ENCODE measurements at regions not wholly inside any gene's neighbourhood (a gene's known extent, or its start where the extent isn't known, plus 50 kb on each side); places are given as distances from the start of the nearest gene placed in this dataset.

GRCh38 chr12:34347367-34347766 lies 325.1 kb downstream of the ALG10 start:
- no peak for TF ChIP-seq POLR2A (IDR thresholded peaks at IDR 0.05; ENCODE audit: low read depth, low read length)
- TF ChIP-seq EZH2 (IDR thresholded peaks at IDR 0.05; ENCODE audit: borderline replicate concordance, low read depth, low read length, severe bottlenecking), result no peak
- POLR2A ChIA-PET, result no interaction called here
- H3K4me3 ChIP-seq (replicated peaks in 1 of 3; ENCODE audit: insufficient read depth in 1 of 3, low read depth in 1 of 3, low read length in 3 of 3), result no peak overlapping the region

GRCh38 chr12:34348064-34348463 lies 325.8 kb downstream of the ALG10 start:
- intact Hi-C loops (cut with micrococcal nuclease) (no loop called here), dilution Hi-C loops (cut with MboI; ENCODE audit: extremely low pct_ligation_motif_present, low sequenced_read_pairs) (no loop called here)
- H3K9ac ChIP-seq (replicated peaks; ENCODE audit: extremely low read depth, insufficient read depth, low read length), result no peak overlapping the region
- H2AFZ ChIP-seq (ENCODE audit: low read depth, low read length), result no peak overlapping the region
- H3K4me3 ChIP-seq (replicated peaks in 1 of 3; ENCODE audit: insufficient read depth in 1 of 3, low read depth in 1 of 3, low read length in 3 of 3), result no peak overlapping the region
- FAIRE-seq (no peak), DNase-seq (ENCODE audit: low read depth, low spot score) (no peak)
- no peaks in the 10 kb centered on the region for H4K20me1 ChIP-seq (replicated peaks; ENCODE audit: control insufficient read depth, extremely low read depth, insufficient read depth, low read length)
- H3K36me3 ChIP-seq (ENCODE audit: control insufficient read depth in 2 of 2, extremely low read depth in 1 of 2, insufficient read depth in 2 of 2, low read length in 2 of 2), result no peaks in the 10 kb centered on the region
- H3K9me1 ChIP-seq (replicated peaks; ENCODE audit: control insufficient read depth, extremely low read depth, insufficient read depth, low read length), result no peaks in the 10 kb centered on the region
- TF ChIP-seq GATA2 (IDR thresholded peaks at IDR 0.05; ENCODE audit: insufficient read depth, insufficient read length, low read depth, low read length) (no peak), POLR2AphosphoS5 (IDR thresholded peaks at IDR 0.05; ENCODE audit: insufficient read depth, low read depth, low read length) (no peak), FOS (IDR thresholded peaks at IDR 0.05; ENCODE audit: borderline replicate concordance, insufficient read depth, low read length) (no peak), CTCF (IDR thresholded peaks at IDR 0.05; ENCODE audit: extremely low read depth in 1 of 2, insufficient read depth in 1 of 2, low read depth in 1 of 2, low read length in 2 of 2) (no peak), EZH2 (IDR thresholded peaks at IDR 0.05; ENCODE audit: borderline replicate concordance, low read depth, low read length, severe bottlenecking) (no peak), JUN (IDR thresholded peaks at IDR 0.05; ENCODE audit: borderline replicate concordance, insufficient read depth, insufficient read length, low read depth) (no peak), MYC (IDR thresholded peaks at IDR 0.05; ENCODE audit: low read depth, low read length) (no peak), POLR2A (IDR thresholded peaks at IDR 0.05; ENCODE audit: low read depth, low read length) (no peak)
- TF ChIP-seq, protein P1, sequence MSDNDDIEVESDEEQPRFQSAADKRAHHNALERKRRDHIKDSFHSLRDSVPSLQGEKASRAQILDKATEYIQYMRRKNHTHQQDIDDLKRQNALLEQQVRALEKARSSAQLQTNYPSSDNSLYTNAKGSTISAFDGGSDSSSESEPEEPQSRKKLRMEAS (IDR thresholded peaks at IDR 0.05; ENCODE audit: insufficient read depth, insufficient read length), result no peak
- no TSS peak for BruUV-seq (replicated peaks)
- no peaks in the 10 kb centered on the region for H3K27me3 ChIP-seq (ENCODE audit: control insufficient read depth in 2 of 2, insufficient read depth in 2 of 2, low read length in 2 of 2)
- H3K79me2 ChIP-seq (ENCODE audit: control insufficient read depth, insufficient read depth, low read length), result no peaks in the 10 kb centered on the region
- no peak overlapping the region for H3K27ac ChIP-seq (ENCODE audit: insufficient read depth, low read depth, low read length)
- ChIA-PET POLR2A (no interaction called here), CTCF (no interaction called here)
- H3K4me2 ChIP-seq (ENCODE audit: insufficient read depth, low read length), result no peak overlapping the region
- no peaks in the 10 kb centered on the region for H3K9me3 ChIP-seq (replicated peaks; ENCODE audit: control insufficient read depth, insufficient read depth, low read length)
- no peaks in the 10 kb centered on the region for H3K4me1 ChIP-seq (ENCODE audit: control insufficient read depth, extremely low read depth, insufficient read depth, low read length)

More at GRCh38 chr12:34347367-34347766, 325.1 kb downstream of the ALG10 start:
- no peaks in the 10 kb centered on the region for H4K20me1 ChIP-seq (replicated peaks; ENCODE audit: control insufficient read depth, extremely low read depth, insufficient read depth, low read length)
- no peaks in the 10 kb centered on the region for H3K79me2 ChIP-seq (ENCODE audit: control insufficient read depth, insufficient read depth, low read length)
- FAIRE-seq (no peak), DNase-seq (ENCODE audit: low read depth, low spot score) (no peak)
- H2AFZ ChIP-seq (ENCODE audit: low read depth, low read length), result no peak overlapping the region
- no peaks in the 10 kb centered on the region for H3K9me1 ChIP-seq (replicated peaks; ENCODE audit: control insufficient read depth, extremely low read depth, insufficient read depth, low read length)
- H3K4me2 ChIP-seq (ENCODE audit: insufficient read depth, low read length), result no peak overlapping the region
- CTCF ChIA-PET, result no interaction called here
- H3K4me1 ChIP-seq (ENCODE audit: control insufficient read depth, extremely low read depth, insufficient read depth, low read length), result no peaks in the 10 kb centered on the region
- intact Hi-C loops (cut with micrococcal nuclease) (no loop called here), dilution Hi-C loops (cut with MboI; ENCODE audit: extremely low pct_ligation_motif_present, low sequenced_read_pairs) (no loop called here)
- H3K36me3 ChIP-seq (ENCODE audit: control insufficient read depth in 2 of 2, extremely low read depth in 1 of 2, insufficient read depth in 2 of 2, low read length in 2 of 2), result no peaks in the 10 kb centered on the region
- no peak overlapping the region for H3K27ac ChIP-seq (ENCODE audit: insufficient read depth, low read depth, low read length)
- no peaks in the 10 kb centered on the region for H3K9me3 ChIP-seq (replicated peaks; ENCODE audit: control insufficient read depth, insufficient read depth, low read length)
- H3K9ac ChIP-seq (replicated peaks; ENCODE audit: extremely low read depth, insufficient read depth, low read length), result no peak overlapping the region
- no TSS peak for BruUV-seq (replicated peaks)
- no peaks in the 10 kb centered on the region for H3K27me3 ChIP-seq (ENCODE audit: control insufficient read depth in 2 of 2, insufficient read depth in 2 of 2, low read length in 2 of 2)
